ENCODE measurements at regions not wholly inside any gene's neighbourhood (a gene's known extent, or its start where the extent isn't known, plus 50 kb on each side); places are given as distances from the start of the nearest gene placed in this dataset.

- no peak for TF ChIP-seq CTCF (IDR thresholded peaks at IDR 0.05; ENCODE audit: insufficient read depth, missing control alignments)
- DNase-seq (ENCODE audit: insufficient read length, low spot score) = no peak
- FAIRE-seq = peak; percentile 25
Observed at GRCh38 chr12:91275321-91275720, 92.7 kb upstream of the DCN start.

DNA sequence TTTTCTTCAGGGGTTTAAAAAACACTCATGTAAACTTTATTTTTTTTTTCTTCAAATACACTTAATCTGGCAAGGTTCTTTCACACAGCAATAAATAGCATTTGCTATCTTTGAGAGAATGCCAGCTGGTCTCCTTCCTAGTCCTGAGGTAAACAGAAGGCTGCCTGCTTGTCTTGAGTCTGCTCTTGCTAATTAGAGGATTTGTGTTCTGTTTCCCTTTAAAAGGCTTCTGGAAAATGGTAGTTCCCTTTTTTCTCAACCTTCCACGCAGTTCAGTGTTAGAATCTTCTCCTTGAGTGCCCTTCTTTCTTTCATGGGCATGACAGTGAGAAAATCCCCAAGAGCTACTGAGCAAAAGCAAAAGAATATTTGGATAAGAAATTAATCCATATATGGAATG is 92.3 kb upstream of the DCN start:
- no peak for DNase-seq (ENCODE audit: insufficient read length, low spot score)
- peak; percentile 87 for FAIRE-seq
- TF ChIP-seq CTCF (IDR thresholded peaks at IDR 0.05; ENCODE audit: insufficient read depth, missing control alignments) = no peak

- FAIRE-seq (no peak), DNase-seq (ENCODE audit: insufficient read length, low spot score) (no peak)
- no peak for TF ChIP-seq CTCF (IDR thresholded peaks at IDR 0.05; ENCODE audit: insufficient read depth, missing control alignments)
Observed at GRCh38 chr12:91273560-91273959, 90.9 kb upstream of the DCN start.

GRCh38 chr12:91272461-91273063 is 89.9 kb upstream of the DCN start:
- FAIRE-seq (no peak), DNase-seq (ENCODE audit: insufficient read length, low spot score) (no peak)
- TF ChIP-seq CTCF (IDR thresholded peaks at IDR 0.05; ENCODE audit: insufficient read depth, missing control alignments) = no peak

GRCh38 chr12:91271185-91271584 is 88.6 kb upstream of the DCN start:
- no peak for DNase-seq (ENCODE audit: insufficient read length, low spot score)
- no peak for TF ChIP-seq CTCF (IDR thresholded peaks at IDR 0.05; ENCODE audit: insufficient read depth, missing control alignments)
- FAIRE-seq = no peak

GRCh38 chr12:91267039-91267438 is 84.4 kb upstream of the DCN start:
- FAIRE-seq (no peak), DNase-seq (ENCODE audit: insufficient read length, low spot score) (no peak)
- no peak for TF ChIP-seq CTCF (IDR thresholded peaks at IDR 0.05; ENCODE audit: insufficient read depth, missing control alignments)

GRCh38 chr12:91264178-91264577 is 81.6 kb upstream of the DCN start:
- DNase-seq (ENCODE audit: insufficient read length, low spot score) (no peak), FAIRE-seq (no peak)
- no peak for TF ChIP-seq CTCF (IDR thresholded peaks at IDR 0.05; ENCODE audit: insufficient read depth, missing control alignments)

Data from D721Med (cell line).